Astrocyte (in vitro differentiated cells and primary cell): ENCODE measurements at regions not wholly inside any gene's neighbourhood (a gene's known extent, or its start where the extent isn't known, plus 50 kb on each side); places are given as distances from the start of the nearest gene placed in this dataset.

Experiments
- DNase-seq: peaks from one replicate; pipeline ENCODE4 v3.0.0-alpha.2; 2010; ENCODE audit warnings: low read depth
- FAIRE-seq: peaks from 2 replicates; lab custom pipeline; 2011; peaks lifted over from hg19 to GRCh38; lab: Jason Lieb, UNC
- H2AFZ ChIP-seq: 2 replicates; pipeline ENCODE4 v1.6.0; 2012; ENCODE audit warnings: low read depth, low read length, inconsistent platforms
- H3K27ac ChIP-seq: 2 replicates; pipeline ENCODE4 v1.5.1; 2011; ENCODE audit warnings: low read depth, low read length, inconsistent platforms
- H3K27me3 ChIP-seq: 2 replicates; pipeline ENCODE4 v1.6.0; 2011; ENCODE audit warnings: low read length, inconsistent platforms; ENCODE audit not compliant: insufficient read depth
- H3K36me3 ChIP-seq: 2 replicates; pipeline ENCODE4 v1.5.1; 2011; ENCODE audit warnings: low read length, inconsistent platforms; ENCODE audit not compliant: insufficient read depth
- H3K4me1 ChIP-seq: 2 replicates; pipeline ENCODE4 v1.5.1; 2011; ENCODE audit warnings: low read length, inconsistent platforms; ENCODE audit not compliant: insufficient read depth
- H3K4me2 ChIP-seq: 2 replicates; pipeline ENCODE4 v1.6.0; 2012; ENCODE audit warnings: low read length, inconsistent platforms
- H3K4me3 ChIP-seq: 2 replicates; pipeline ENCODE4 v1.5.1; 2011; ENCODE audit warnings: low read depth, mild to moderate bottlenecking, low read length, inconsistent platforms; ENCODE audit not compliant: insufficient read depth
- H3K79me2 ChIP-seq: 2 replicates; pipeline ENCODE4 v1.6.0; 2012; ENCODE audit warnings: mild to moderate bottlenecking, low read length, inconsistent platforms; ENCODE audit not compliant: insufficient read depth
- H3K9ac ChIP-seq: 2 replicates; pipeline ENCODE4 v1.6.0; 2012; ENCODE audit warnings: mild to moderate bottlenecking, low read length, inconsistent platforms
- H3K9me3 ChIP-seq: 2 replicates; pipeline ENCODE4 v1.5.1; 2012; ENCODE audit warnings: low read depth, mild to moderate bottlenecking, low read length, inconsistent platforms; ENCODE audit not compliant: insufficient read depth
- H4K20me1 ChIP-seq: 2 replicates; pipeline ENCODE4 v1.6.0; 2012; ENCODE audit warnings: low read length, inconsistent platforms; ENCODE audit not compliant: insufficient read depth
- H3K27ac Mint-ChIP-seq: one replicate; pipeline ENCODE4 v1.8.0; 2021; ENCODE audit warnings: mild to moderate bottlenecking, mixed read lengths; ENCODE audit not compliant: unreplicated experiment
- H3K27me3 Mint-ChIP-seq: one replicate; pipeline ENCODE4 v1.8.0; 2021; ENCODE audit warnings: low read depth, mixed read lengths; ENCODE audit not compliant: unreplicated experiment
- H3K36me3 Mint-ChIP-seq: one replicate; pipeline ENCODE4 v1.8.0; 2021; ENCODE audit warnings: low read depth, mixed read lengths; ENCODE audit not compliant: unreplicated experiment
- H3K4me1 Mint-ChIP-seq: one replicate; pipeline ENCODE4 v1.8.0; 2021; ENCODE audit warnings: low read depth, mixed read lengths; ENCODE audit not compliant: unreplicated experiment
- H3K4me3 Mint-ChIP-seq: one replicate; pipeline ENCODE4 v1.8.0; 2021; ENCODE audit warnings: mild to moderate bottlenecking, moderate library complexity, mixed read lengths; ENCODE audit not compliant: unreplicated experiment
- H3K9me3 Mint-ChIP-seq: one replicate; pipeline ENCODE4 v1.8.0; 2021; ENCODE audit warnings: mild to moderate bottlenecking, mixed read lengths; ENCODE audit not compliant: unreplicated experiment
- CTCF ChIP-seq: IDR thresholded peaks from 2 replicates; pipeline ENCODE4 v1.5.1; 2011; ENCODE audit warnings: low read depth, mild to moderate bottlenecking, inconsistent platforms, low read length, moderate library complexity; ENCODE audit not compliant: insufficient read depth
- EZH2 ChIP-seq: IDR thresholded peaks from 2 replicates; pipeline ENCODE4 v1.6.1; 2012; ENCODE audit warnings: mild to moderate bottlenecking, low read length, inconsistent platforms; ENCODE audit not compliant: insufficient read depth

GRCh38 chr4:129428454-129428853, 332.5 kb downstream of the C4orf33 start:
- Histone ChIP-seq H3K27me3 (no peaks in the 10 kb centered on the region), H3K9ac (no peak overlapping the region), H3K4me3 (no peak overlapping the region), H3K79me2 (no peaks in the 10 kb centered on the region), H3K36me3 (no peaks in the 10 kb centered on the region), H4K20me1 (no peaks in the 10 kb centered on the region), H3K4me1 (no peaks in the 10 kb centered on the region), H3K4me2 (no peak overlapping the region), H3K9me3 (no peaks in the 10 kb centered on the region), H2AFZ (no peak overlapping the region), H3K27ac (no peak overlapping the region)
- H3K4me1 Mint-ChIP-seq = peaks cover 4% of the 10 kb centered on the region
- H3K27ac Mint-ChIP-seq = no peak overlapping the region
- H3K27me3 Mint-ChIP-seq = no peaks in the 10 kb centered on the region
- H3K4me3 Mint-ChIP-seq = no peak overlapping the region
- H3K9me3 Mint-ChIP-seq = no peaks in the 10 kb centered on the region
- DNase-seq (no peak), FAIRE-seq (no peak)
- H3K36me3 Mint-ChIP-seq = no peaks in the 10 kb centered on the region
- TF ChIP-seq EZH2 (no peak), CTCF (no peak)

GRCh38 chr4:129429581-129430320, 333.8 kb downstream of the C4orf33 start:
- peaks cover 4% of the 10 kb centered on the region for H3K4me1 Mint-ChIP-seq
- FAIRE-seq = no peak
- no peak overlapping the region for H3K4me3 ChIP-seq
- no peak overlapping the region for H2AFZ ChIP-seq
- no peak for TF ChIP-seq EZH2
- no peak for TF ChIP-seq CTCF
- H3K4me3 Mint-ChIP-seq = no peak overlapping the region
- no peaks in the 10 kb centered on the region for H3K36me3 Mint-ChIP-seq
- H3K27ac ChIP-seq = no peak overlapping the region
- H3K79me2 ChIP-seq = no peaks in the 10 kb centered on the region
- no peaks in the 10 kb centered on the region for H3K36me3 ChIP-seq
- H3K9me3 ChIP-seq = no peaks in the 10 kb centered on the region
- no peaks in the 10 kb centered on the region for H3K4me1 ChIP-seq
- peak overlapping the region; percentile 20 for H3K4me2 ChIP-seq
- H3K9ac ChIP-seq = no peak overlapping the region
- peaks cover 3% of the 10 kb centered on the region for H3K9me3 Mint-ChIP-seq
- H3K27me3 Mint-ChIP-seq = no peaks in the 10 kb centered on the region
- no peaks in the 10 kb centered on the region for H4K20me1 ChIP-seq
- H3K27me3 ChIP-seq = no peaks in the 10 kb centered on the region
- no peak for DNase-seq
- no peak overlapping the region for H3K27ac Mint-ChIP-seq

GRCh38 chr4:129437347-129437746, 341.4 kb downstream of the C4orf33 start:
- DNase-seq = no peak
- Histone ChIP-seq H3K9me3 (no peaks in the 10 kb centered on the region), H3K27me3 (no peaks in the 10 kb centered on the region), H2AFZ (no peak overlapping the region), H3K36me3 (no peaks in the 10 kb centered on the region), H3K79me2 (no peaks in the 10 kb centered on the region), H3K9ac (no peak overlapping the region), H3K4me1 (no peaks in the 10 kb centered on the region), H3K4me2 (no peak overlapping the region), H3K4me3 (no peak overlapping the region), H3K27ac (no peak overlapping the region), H4K20me1 (no peaks in the 10 kb centered on the region)
- Mint-ChIP-seq H3K9me3 (peaks cover 3% of the 10 kb centered on the region), H3K27me3 (no peaks in the 10 kb centered on the region), H3K27ac (no peak overlapping the region), H3K4me1 (no peaks in the 10 kb centered on the region), H3K36me3 (no peaks in the 10 kb centered on the region), H3K4me3 (no peak overlapping the region)
- no peak for FAIRE-seq
- TF ChIP-seq CTCF = no peak
- no peak for TF ChIP-seq EZH2
